A549 (cell line): ENCODE measurements at regions not wholly inside any gene's neighbourhood (a gene's known extent, or its start where the extent isn't known, plus 50 kb on each side); places are given as distances from the start of the nearest gene placed in this dataset.

Experiments used
- CBX2 ChIP-seq: fragments of 200-600 bp; sonication (generic); IDR thresholded peaks from 2 replicates; pipeline ENCODE4 v1.6.1; 2016; ENCODE audit warnings: low read depth, mild to moderate bottlenecking, borderline replicate concordance
- ESRRA ChIP-seq: fragments of 150-350 bp; IDR thresholded peaks from 2 replicates; pipeline ENCODE4 v1.6.1; 2014; ENCODE audit warnings: mild to moderate bottlenecking, low read length, borderline replicate concordance
- POLR2A ChIP-seq: IDR thresholded peaks from 2 replicates; pipeline ENCODE4 v1.6.1; 2012; ENCODE audit warnings: mild to moderate bottlenecking, low read length
- ZFP36 ChIP-seq: fragments of 450-650 bp; IDR thresholded peaks from 2 replicates; pipeline ENCODE4 v1.6.1; 2014; ENCODE audit warnings: borderline replicate concordance; ENCODE audit not compliant: partially characterized antibody
- TF ChIP-seq, protein P1 (sequence below): fragments of >200 bp; sonication (Bioruptor Twin); formaldehyde crosslinking; IDR thresholded peaks from 3 replicates; pipeline ENCODE4 v1.5.1; 2016
- TF ChIP-seq, protein P2 (sequence below): IDR thresholded peaks from 2 replicates; pipeline ENCODE4 v1.6.1; 2012

DNA sequence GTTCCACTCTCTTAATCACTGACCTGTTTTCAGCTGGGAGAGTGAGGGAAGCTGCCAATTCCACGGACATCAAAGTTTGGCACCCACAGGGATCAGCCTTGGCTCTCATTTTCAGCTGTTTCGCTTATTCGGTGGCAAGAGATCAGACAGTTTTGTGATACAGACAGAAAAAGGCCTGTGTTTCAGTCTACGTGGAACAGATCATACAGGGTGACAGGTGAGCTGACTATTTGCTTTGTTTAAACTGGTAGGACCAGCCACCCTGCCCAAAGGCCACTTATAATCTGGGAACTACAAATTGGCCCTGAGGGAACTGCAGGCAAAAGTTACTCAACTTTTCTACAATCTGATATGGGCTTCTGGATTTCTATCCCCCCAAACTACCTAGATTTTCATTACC, 128.6 kb downstream of the ZNF467 start:
- TF ChIP-seq ZFP36 (no peak), POLR2A (no peak), ESRRA (no peak), CBX2 (no peak)
- TF ChIP-seq, protein P1, sequence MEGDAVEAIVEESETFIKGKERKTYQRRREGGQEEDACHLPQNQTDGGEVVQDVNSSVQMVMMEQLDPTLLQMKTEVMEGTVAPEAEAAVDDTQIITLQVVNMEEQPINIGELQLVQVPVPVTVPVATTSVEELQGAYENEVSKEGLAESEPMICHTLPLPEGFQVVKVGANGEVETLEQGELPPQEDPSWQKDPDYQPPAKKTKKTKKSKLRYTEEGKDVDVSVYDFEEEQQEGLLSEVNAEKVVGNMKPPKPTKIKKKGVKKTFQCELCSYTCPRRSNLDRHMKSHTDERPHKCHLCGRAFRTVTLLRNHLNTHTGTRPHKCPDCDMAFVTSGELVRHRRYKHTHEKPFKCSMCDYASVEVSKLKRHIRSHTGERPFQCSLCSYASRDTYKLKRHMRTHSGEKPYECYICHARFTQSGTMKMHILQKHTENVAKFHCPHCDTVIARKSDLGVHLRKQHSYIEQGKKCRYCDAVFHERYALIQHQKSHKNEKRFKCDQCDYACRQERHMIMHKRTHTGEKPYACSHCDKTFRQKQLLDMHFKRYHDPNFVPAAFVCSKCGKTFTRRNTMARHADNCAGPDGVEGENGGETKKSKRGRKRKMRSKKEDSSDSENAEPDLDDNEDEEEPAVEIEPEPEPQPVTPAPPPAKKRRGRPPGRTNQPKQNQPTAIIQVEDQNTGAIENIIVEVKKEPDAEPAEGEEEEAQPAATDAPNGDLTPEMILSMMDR, result no peak
- TF ChIP-seq, protein P2, sequence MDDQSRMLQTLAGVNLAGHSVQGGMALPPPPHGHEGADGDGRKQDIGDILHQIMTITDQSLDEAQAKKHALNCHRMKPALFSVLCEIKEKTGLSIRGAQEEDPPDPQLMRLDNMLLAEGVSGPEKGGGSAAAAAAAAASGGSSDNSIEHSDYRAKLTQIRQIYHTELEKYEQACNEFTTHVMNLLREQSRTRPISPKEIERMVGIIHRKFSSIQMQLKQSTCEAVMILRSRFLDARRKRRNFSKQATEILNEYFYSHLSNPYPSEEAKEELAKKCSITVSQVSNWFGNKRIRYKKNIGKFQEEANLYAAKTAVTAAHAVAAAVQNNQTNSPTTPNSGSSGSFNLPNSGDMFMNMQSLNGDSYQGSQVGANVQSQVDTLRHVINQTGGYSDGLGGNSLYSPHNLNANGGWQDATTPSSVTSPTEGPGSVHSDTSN, result no peak
